Inferior parietal cortex (tissue), 1 donor: ENCODE measurements at regions not wholly inside any gene's neighbourhood (a gene's known extent, or its start where the extent isn't known, plus 50 kb on each side); places are given as distances from the start of the nearest gene placed in this dataset.
"Not testable (repeated sequence)": the region's sequence is repeated elsewhere in the genome, so short reads cannot be mapped to it uniquely, and the experiment has no call there.

Source experiments
- DNase-seq: peaks from one replicate; pipeline ENCODE4 v3.0.0-alpha.2; 2016; ENCODE audit errors: extremely low spot score

DNA sequence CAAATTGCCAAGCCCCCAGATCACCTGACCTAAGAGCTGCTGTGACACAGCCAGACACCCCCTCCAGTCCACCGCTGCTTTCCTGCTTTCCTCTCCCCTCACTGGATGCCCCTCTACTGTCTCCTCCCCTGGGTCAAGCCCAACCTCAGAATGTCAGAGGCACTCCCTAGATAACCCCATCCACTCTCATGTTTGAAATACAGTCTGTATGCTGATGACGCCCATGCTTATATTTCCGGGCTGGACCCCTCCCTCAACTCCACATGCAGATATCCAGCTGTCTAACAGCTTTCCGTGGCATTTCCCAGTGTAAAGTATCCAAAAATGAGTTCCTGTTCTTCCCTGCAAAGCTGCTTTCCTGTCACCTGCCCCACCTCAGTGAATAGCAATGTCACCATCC lies 309.2 kb downstream of the ANAPC1 start:
- DNase-seq: not testable (repeated sequence)

DNA sequence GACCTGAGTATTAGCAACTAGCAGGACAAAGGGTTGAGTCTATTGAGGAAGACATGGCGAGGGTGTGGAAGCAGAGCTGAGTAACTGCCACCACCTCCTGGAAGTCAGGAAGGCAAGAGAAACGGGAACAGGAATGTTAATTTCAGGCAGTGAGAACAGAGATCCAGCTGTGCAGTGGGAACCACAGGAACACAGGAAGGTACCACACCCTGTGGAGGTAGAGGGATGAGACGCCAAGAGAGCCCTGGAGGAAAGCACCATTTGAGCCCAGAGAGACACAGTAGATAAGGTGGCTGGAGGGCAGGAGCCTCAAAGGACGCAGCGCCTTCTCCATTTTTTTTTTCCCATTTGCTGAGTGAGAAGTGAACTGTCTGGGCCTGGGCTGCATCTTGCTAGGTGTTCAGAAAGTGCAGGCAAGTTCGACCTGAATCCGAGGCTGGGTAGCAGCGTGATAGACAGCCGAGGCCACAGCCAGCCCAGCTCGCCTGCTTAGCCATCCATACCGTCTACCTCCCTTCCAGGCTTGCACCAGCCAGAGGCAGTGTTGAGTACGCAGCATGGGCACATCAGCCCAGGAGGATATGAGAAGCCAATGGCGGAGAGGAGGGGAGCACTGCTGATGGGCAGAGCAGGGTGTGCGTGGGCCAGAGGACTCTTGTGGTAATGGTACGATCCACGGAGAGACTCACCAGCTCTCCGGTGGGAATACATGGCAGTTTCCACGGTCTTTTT lies 306.7 kb downstream of the ANAPC1 start:
- not testable (repeated sequence) for DNase-seq

DNA sequence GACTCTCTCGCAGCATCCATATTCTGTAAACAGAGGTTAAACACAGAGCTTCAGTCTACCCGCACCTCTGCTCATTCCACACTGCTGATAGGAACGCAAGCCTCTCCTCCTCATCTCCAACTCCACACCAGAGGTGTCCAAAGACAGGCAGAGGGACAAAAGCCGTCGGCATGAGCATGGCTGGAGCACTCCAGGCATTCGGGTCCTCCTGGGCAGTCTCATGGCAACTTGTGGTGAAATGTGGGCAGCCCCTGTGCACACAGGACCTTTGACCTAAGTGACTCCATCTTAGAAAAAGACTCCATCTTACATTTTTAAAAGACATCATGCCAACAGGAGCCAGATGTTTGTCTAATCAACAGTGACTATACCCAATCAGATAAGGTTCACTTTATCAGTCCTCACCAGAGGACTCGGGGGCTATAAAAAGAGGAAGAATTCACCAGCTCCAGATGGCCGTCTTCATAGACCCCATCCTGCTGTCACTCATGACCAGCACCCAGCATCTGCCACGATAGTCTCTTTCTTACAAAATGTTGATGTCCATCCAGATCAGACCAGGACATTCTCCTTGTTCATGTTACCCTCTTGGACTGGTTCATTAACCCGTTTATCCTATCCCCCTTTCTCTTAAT lies 304.4 kb downstream of the ANAPC1 start:
- DNase-seq: not testable (repeated sequence)

DNA sequence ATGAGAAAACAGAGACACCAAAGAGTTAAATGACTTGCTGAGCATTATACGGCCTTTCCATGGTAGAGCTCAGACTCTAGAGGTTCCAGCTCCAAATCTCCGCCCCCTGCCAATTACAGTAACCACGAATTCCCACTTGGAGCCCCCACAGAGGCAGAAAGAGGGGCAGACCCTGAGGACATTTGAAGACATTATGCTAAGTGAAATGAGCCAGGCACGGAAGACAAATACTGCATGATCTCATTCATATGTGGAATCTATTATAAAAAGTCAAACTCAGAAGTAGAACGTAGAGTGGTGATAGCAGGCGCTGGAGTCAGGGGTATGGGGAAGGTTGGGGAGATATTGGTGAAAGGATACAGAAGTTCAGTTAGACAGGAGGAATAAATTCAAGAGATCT lies 303.4 kb downstream of the ANAPC1 start:
- DNase-seq: not testable (repeated sequence)

DNA sequence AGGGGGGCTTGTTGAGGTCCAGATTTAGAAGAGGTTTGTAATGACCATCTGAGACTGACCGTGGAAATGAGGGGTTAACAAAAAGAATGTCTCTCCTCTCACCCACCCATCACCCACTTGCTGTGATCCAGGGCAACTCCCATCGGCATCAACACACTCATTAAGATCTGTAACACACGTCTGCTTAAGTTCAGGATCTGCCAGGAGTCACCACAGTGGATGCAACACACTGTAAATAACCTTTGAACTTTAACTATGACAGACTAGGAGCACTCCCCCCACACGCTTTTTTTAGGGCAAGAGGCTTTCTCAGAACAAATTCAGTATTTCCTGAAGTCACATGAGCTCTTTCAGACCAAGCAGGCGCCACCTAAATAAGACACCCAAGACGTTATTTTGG lies 301.9 kb downstream of the ANAPC1 start:
- not testable (repeated sequence) for DNase-seq

DNA sequence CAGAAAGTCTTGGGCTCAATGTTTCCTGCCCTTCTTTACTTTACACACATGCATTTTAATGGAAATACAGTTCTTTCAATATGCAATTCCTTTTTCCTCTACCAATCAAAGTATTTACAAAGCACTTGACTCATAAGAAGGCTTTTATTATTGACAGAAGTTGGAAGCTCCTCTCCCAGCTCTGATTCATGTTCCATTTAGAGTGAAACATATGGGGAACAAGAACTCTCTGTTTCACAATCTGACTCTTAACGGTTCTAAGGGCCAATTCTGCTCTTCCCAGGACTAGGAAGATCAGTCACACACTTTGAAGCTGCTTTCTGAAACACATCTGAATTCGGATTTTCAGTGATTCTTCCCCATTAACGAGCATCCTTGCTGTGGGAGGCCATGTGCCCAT lies 300.5 kb downstream of the ANAPC1 start:
- DNase-seq: not testable (repeated sequence)

DNA sequence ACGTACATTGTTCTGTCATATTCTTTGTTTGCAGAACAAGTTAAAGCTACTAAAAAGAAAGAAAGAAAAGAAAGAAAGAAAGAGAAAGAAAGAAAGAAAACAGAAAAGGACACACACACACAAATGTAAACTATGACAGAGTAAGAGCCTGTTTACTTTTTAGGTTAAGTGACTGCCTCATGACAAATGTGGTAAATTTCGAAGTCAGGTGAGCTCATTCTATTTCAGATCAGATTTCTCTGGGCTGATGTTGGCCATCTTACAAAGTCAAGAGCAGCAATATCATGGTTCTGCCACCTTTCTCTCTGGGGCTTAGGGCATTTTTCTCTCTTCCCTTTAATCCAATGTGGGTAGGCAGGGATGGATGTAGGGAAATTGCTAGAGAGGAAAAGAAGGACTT lies 299.5 kb downstream of the ANAPC1 start:
- not testable (repeated sequence) for DNase-seq

DNA sequence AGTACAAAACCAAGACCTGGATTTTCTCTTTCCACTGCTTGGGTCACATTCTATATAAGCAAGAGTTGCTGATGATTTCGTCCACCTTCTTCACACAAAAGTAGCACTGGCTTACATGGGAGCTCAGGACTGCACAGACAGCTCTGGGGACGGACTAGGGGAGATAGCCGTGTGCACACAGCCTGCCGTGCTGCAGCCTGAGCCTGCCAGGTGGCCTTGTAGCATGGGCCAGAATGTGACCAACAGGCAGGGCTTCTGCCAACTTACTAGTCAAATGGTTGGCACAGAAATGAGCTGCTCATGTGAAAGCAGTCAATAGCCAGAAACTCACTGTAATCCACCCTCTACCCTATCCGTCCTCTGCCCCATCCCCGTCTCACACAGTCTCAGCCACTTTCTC lies 299.0 kb downstream of the ANAPC1 start:
- DNase-seq: not testable (repeated sequence)

DNA sequence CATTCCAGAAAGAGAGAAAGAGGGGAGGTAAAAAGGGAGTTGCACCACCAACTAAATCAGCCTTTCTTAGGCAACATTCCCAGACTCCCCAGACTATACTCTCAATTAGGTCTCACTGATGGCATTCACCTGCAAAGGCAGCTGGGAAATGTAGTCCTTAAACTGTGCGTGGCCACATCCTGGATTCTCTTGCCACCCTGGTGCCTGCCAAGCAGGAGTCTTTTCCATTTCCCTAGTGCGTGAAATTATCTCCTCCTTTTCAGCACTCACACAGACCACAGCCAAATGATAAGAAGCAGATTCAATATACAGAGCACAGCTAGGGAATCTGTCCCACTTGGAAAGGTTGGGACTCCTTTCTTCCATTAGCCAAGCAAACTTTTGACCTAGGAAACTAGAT lies 298.0 kb downstream of the ANAPC1 start:
- DNase-seq: not testable (repeated sequence)

DNA sequence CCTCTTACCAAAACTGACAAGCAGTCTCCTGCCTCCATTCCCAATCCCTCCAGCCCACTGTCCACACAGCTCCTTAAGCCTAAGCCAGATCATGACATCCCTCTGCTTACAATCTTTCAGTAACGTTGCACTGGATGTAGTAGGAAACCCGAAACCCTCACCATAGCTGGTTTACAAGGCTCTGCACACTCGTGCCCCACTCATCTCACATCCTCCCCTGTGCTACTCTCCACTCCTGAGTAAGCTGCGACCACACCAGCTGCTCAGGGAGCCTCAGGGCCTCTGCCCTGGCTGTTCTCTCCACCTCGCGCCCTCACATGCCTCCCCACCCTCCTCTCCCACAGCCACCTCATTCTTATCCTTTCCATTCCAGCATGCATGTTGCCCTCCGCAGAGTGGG lies 288.9 kb downstream of the ANAPC1 start:
- DNase-seq: not testable (repeated sequence)

DNA sequence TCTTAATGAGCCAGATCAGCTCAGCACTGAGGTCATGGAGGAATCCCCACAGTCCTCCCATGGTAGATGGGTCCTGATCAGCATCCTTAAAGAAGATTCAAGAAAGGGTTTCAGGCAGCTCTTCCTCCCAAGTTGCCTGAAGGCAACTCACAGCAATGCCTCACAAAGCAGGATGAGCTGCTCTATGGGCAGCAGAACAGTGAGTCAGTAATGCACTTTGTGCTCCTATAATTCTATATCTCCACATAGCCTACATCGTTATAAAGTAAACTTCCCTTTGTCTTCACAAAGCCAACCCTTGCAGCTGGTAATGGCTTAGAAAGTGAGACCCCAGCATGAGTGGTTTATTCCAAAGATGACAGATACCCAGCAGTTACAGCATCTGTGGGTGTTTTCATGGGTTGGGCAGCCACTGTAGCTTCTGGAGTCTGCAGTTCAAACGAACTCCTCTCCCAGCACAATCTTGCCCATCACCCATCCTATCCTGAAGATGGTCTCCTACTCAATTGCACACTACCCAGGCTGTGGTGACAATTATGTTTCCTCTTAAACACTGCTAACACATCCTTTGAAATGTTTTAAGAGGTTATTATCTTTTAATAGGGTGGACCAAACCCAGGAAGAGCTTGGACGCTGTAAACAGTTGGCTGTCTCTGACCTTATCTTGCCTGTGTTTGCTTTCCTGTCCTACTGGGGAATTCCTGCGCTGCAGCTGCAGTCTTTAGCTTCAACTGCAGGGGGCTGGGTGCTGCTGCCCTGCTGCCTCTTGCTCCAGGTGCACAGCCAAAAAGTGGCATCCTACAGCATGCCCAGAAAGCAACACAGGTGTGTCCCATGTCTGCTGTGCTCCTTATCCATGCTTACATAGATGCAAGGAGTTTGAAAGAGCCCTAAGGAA lies 286.9 kb downstream of the ANAPC1 start:
- DNase-seq: not testable (repeated sequence)

DNA sequence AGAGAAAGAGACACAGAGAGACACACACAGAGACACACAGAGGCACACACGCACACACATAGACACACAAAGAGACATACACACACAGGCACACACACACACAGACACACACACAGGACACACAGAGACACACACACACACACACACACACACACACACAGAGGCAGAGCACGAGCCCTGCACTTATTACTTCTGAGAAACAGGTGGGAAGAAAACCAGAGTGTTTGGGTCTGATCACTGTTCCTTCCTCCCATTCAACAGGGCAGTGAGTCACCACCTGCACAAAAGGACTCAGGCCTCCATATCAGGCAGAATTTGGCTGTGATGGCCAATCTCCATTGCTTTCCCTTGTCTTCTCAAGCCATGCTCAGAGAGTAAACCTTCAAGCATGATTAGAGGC lies 285.0 kb downstream of the ANAPC1 start:
- not testable (repeated sequence) for DNase-seq

DNA sequence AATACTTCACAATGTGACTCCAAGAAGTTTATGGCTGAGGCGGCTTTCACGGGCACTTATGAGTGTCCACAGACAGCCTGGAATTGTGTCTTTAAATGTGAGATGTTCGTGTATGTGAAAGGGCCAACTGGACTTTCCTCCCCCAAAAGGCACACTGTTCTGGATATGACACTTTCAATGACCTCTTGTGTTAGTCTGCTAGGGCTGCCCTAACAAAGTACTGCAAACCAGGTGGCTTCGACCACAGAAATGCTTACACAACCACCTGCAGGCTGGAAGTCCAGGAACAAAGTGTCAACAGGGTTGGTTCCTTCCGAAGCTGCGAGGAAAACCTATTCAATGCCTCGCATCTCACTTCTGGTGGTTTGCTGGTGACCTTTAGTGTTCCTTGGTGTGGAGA lies 281.7 kb downstream of the ANAPC1 start:
- not testable (repeated sequence) for DNase-seq

DNA sequence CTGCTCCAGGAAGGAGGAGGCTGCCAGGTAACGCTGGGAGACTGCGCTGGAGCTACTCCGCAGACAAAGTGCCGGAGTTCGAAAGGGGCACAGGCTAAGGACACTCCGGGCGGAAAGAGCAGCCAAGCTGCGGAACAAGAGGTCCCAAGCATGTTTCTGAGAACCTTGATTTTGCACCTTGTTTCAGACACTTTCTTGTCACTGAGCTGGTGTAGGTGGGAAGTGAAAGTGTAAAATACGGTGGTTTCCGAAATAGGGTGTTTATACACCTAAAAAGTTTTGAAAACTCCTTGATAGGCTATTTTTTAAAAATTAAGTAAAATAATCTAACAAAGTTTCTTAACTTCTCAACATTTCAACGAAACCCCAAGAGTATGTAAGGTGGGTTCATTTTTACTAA lies 278.2 kb downstream of the ANAPC1 start:
- DNase-seq: not testable (repeated sequence)

DNA sequence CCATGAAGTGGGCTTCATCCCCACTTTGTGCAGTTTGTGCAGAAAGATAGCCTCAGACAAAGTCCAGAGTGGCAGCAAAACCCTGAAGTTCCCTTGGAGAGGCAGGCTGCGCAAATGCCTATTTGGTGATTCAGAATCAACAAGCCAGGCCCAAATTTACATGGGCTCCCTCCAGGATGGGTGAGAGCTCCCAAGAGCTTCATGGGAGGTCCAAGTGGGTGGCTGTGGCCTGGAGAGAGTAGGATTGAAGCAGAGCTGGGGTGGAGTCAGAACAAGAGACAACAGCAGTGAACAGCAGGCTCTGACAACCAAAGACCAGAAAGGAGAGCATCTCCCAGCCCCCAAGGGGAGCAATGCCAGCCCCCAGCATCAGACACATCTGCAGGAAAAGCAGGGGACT lies 277.4 kb downstream of the ANAPC1 start:
- DNase-seq: not testable (repeated sequence)

DNA sequence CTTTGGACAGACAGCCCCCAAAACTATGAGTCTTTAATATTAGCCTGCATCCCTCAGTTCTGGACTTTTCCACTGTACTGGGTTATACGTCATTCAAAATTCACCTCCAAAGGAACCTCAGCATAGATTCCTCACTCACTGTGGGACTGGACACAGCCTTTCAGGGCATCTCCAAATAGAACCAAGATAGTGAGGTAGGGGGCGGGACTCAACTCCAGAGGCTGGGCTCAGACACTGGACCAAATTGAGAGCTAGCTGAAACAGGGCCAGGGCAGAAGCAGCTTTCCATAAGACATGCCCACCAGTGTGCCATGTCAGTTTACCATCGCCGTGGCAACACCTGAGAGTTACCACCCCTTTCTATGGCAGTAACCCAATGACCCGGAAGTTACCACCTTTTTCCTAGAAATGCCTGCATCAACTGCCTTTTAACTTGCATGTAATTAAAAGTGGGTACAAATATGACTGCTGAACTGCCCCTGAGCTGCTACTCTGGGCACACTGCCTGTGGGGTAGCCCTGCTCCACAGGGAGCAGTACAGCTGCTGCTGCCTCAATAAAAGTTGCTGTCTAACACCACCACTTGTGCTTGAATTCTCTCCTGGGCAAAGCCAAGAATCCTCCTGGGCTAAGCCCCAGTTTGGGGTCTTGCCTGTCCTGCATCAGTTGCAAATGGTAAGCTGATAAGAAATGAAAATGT lies 274.7 kb downstream of the ANAPC1 start:
- not testable (repeated sequence) for DNase-seq

DNA sequence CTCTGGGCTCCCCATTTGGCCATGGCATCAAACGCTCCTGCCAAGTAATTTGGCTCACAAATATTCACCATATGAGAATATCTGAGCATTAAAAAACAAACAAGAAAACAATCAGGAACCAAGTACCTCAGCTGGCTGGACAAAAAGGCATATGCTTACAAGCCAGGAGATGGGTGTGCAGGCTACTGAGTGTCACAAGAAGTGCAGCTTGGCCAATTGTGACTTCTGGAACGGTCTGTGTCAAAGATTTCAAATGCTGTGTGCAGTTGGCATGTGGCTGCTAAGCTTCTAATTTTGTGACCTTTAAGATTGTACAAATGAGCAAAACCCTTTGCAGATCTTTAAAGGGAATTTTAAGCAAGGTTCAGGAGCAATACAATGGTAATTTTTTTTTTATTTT lies 274.0 kb downstream of the ANAPC1 start:
- not testable (repeated sequence) for DNase-seq

DNA sequence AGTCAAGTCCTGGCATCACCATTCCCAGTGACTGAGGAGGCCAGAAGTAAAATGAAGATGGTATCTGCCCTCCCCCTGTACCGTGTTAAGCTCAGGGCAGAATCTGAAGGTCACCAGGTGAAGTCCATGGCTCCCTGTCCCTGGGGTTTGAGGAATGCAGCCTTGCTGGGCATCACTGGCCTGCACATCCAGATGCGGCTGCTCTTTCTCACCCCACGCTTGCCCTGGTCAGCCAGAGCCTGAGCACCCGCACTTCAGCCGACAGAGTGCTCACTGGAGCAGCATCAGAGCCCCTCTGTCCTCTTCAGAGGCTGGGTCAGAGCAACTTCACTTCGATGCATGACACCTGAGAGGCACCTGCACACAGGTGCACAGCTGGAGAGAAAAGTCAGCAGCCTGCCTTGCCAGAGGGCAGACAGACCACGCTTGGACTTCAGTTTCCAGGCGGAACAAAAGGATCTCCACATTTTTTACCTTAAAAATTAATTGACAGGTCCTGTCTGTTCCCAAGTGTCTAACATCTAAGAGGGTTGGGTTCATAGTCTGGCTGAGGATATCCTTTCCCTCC lies 267.3 kb downstream of the ANAPC1 start:
- no peak for DNase-seq

DNA sequence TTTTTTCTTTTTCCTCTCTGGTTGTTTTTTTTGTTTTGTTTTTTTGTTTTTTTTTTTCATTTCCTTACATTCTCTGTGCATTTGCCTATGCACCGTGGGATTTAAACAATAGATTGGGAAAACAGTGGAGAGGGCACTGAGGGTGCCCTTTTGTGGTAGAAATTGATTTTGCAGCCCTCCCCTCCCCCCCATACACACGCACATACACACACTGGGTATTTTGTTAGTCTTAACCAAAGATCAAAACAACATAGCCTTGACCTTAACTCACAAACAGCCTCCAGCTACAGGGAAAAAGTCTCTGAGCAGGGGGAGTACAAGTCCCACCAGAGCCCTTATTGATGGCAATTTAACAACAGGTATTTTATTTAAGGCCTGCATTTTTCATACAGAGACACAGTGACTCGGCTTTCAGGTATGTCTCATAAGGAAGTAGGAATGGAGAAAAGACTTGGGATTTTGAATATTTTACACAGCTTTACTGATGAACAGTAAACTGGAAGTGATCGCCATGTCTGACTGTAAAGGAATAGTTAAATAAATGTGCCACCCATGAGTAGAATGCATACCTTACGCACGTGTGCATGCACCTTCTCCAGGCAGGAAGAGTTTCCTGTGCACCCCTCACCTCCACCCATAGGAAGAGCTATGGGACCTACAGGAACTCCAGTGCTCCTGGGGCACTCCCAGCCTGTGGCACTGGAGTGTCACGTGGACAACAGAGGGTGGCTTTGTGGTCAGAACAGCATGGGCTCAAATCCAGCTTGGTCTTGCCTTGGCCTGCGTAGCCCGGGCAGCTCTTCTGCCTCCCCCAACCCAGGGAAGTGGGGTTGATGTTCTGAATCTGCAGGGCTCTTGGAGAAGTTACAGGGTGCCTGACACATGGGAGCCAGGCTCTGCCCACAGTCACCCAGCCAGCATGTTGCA lies 266.4 kb downstream of the ANAPC1 start:
- no peak for DNase-seq
